ENCODE measurements at regions not wholly inside any gene's neighbourhood (a gene's known extent, or its start where the extent isn't known, plus 50 kb on each side); places are given as distances from the start of the nearest gene placed in this dataset.

GRCh38 chr2:2523461-2524347 lies 192.6 kb upstream of the MYT1L start:
- H3K27ac Mint-ChIP-seq, result no peak overlapping the region
- no peak overlapping the region for H3K4me3 Mint-ChIP-seq
- peaks cover 2% of the 10 kb centered on the region for H3K27me3 Mint-ChIP-seq
- no peaks in the 10 kb centered on the region for H3K9me3 Mint-ChIP-seq
- POLR2A ChIA-PET, result no interaction called here
- H3K36me3 Mint-ChIP-seq (ENCODE audit: low read depth), result no peaks in the 10 kb centered on the region
- CTCF ChIA-PET, result no interaction called here
- DNase-seq, result no peak
- H3K4me1 Mint-ChIP-seq, result no peaks in the 10 kb centered on the region

GRCh38 chr2:2520401-2520811 lies 189.3 kb upstream of the MYT1L start:
- no peaks in the 10 kb centered on the region for H3K4me1 Mint-ChIP-seq
- no peak overlapping the region for H3K4me3 Mint-ChIP-seq
- no peak overlapping the region for H3K27ac Mint-ChIP-seq
- POLR2A ChIA-PET, result no interaction called here
- no peaks in the 10 kb centered on the region for H3K9me3 Mint-ChIP-seq
- H3K27me3 Mint-ChIP-seq, result peaks cover 2% of the 10 kb centered on the region
- CTCF ChIA-PET, result interaction anchor here (0.7 kb wide), 1 partner anchor 14 kb away, joined by 3 read pairs; no protein-coding TSS in a partner anchor
- no peak for DNase-seq
- H3K36me3 Mint-ChIP-seq (ENCODE audit: low read depth), result no peaks in the 10 kb centered on the region

GRCh38 chr2:2519381-2519780 lies 188.3 kb upstream of the MYT1L start:
- DNase-seq, result no peak
- no peaks in the 10 kb centered on the region for H3K4me1 Mint-ChIP-seq
- H3K9me3 Mint-ChIP-seq, result no peaks in the 10 kb centered on the region
- no peak overlapping the region for H3K27ac Mint-ChIP-seq
- H3K36me3 Mint-ChIP-seq (ENCODE audit: low read depth), result no peaks in the 10 kb centered on the region
- POLR2A ChIA-PET, result no interaction called here
- CTCF ChIA-PET, result no interaction called here
- peaks cover 2% of the 10 kb centered on the region for H3K27me3 Mint-ChIP-seq
- H3K4me3 Mint-ChIP-seq, result no peak overlapping the region

GRCh38 chr2:2517399-2517798 lies 186.3 kb upstream of the MYT1L start:
- Mint-ChIP-seq H3K4me1 (no peaks in the 10 kb centered on the region), H3K9me3 (no peaks in the 10 kb centered on the region), H3K36me3 (ENCODE audit: low read depth) (no peaks in the 10 kb centered on the region), H3K27ac (no peak overlapping the region), H3K27me3 (peaks cover 2% of the 10 kb centered on the region), H3K4me3 (no peak overlapping the region)
- no peak for DNase-seq
- POLR2A ChIA-PET, result no interaction called here
- CTCF ChIA-PET, result no interaction called here

- Mint-ChIP-seq H3K9me3 (no peaks in the 10 kb centered on the region), H3K4me3 (no peak overlapping the region), H3K27me3 (no peaks in the 10 kb centered on the region), H3K4me1 (no peaks in the 10 kb centered on the region), H3K36me3 (ENCODE audit: low read depth) (no peaks in the 10 kb centered on the region), H3K27ac (no peak overlapping the region)
- POLR2A ChIA-PET, result no interaction called here
- CTCF ChIA-PET, result no interaction called here
- no peak for DNase-seq
These were observed 185.3 kb upstream of the MYT1L start for GRCh38 chr2:2516386-2516785.

GRCh38 chr2:2512931-2513330 lies 181.9 kb upstream of the MYT1L start:
- Mint-ChIP-seq H3K9me3 (no peaks in the 10 kb centered on the region), H3K27ac (no peak overlapping the region), H3K4me1 (no peaks in the 10 kb centered on the region), H3K4me3 (no peak overlapping the region), H3K36me3 (ENCODE audit: low read depth) (no peaks in the 10 kb centered on the region), H3K27me3 (no peaks in the 10 kb centered on the region)
- CTCF ChIA-PET, result no interaction called here
- DNase-seq, result no peak
- POLR2A ChIA-PET, result no interaction called here

GRCh38 chr2:2507417-2507997 lies 176.4 kb upstream of the MYT1L start:
- no peaks in the 10 kb centered on the region for H3K27me3 Mint-ChIP-seq
- no peaks in the 10 kb centered on the region for H3K4me1 Mint-ChIP-seq
- ChIA-PET POLR2A (no interaction called here), CTCF (no interaction called here)
- no peak for DNase-seq
- H3K36me3 Mint-ChIP-seq (ENCODE audit: low read depth), result no peaks in the 10 kb centered on the region
- H3K4me3 Mint-ChIP-seq, result no peak overlapping the region
- no peaks in the 10 kb centered on the region for H3K9me3 Mint-ChIP-seq
- H3K27ac Mint-ChIP-seq, result no peak overlapping the region

GRCh38 chr2:2506536-2506935 lies 175.5 kb upstream of the MYT1L start:
- H3K9me3 Mint-ChIP-seq, result no peaks in the 10 kb centered on the region
- ChIA-PET CTCF (no interaction called here), POLR2A (no interaction called here)
- no peak overlapping the region for H3K4me3 Mint-ChIP-seq
- DNase-seq, result no peak
- no peaks in the 10 kb centered on the region for H3K4me1 Mint-ChIP-seq
- no peak overlapping the region for H3K27ac Mint-ChIP-seq
- H3K27me3 Mint-ChIP-seq, result no peaks in the 10 kb centered on the region
- H3K36me3 Mint-ChIP-seq (ENCODE audit: low read depth), result no peaks in the 10 kb centered on the region

GRCh38 chr2:2505604-2506003 lies 174.5 kb upstream of the MYT1L start:
- Mint-ChIP-seq H3K9me3 (no peaks in the 10 kb centered on the region), H3K27ac (no peak overlapping the region), H3K27me3 (no peaks in the 10 kb centered on the region), H3K4me1 (no peaks in the 10 kb centered on the region), H3K4me3 (no peak overlapping the region), H3K36me3 (ENCODE audit: low read depth) (no peaks in the 10 kb centered on the region)
- ChIA-PET POLR2A (no interaction called here), CTCF (no interaction called here)
- DNase-seq, result no peak

- H3K4me1 Mint-ChIP-seq, result no peaks in the 10 kb centered on the region
- no peaks in the 10 kb centered on the region for H3K36me3 Mint-ChIP-seq (ENCODE audit: low read depth)
- CTCF ChIA-PET, result interaction anchor here (0.6 kb wide), 1 partner anchor 118 kb away, joined by 3 read pairs; no protein-coding TSS in a partner anchor
- H3K4me3 Mint-ChIP-seq, result no peak overlapping the region
- DNase-seq, result no peak
- no peaks in the 10 kb centered on the region for H3K9me3 Mint-ChIP-seq
- H3K27ac Mint-ChIP-seq, result no peak overlapping the region
- no peaks in the 10 kb centered on the region for H3K27me3 Mint-ChIP-seq
- POLR2A ChIA-PET, result no interaction called here
These were observed 172.9 kb upstream of the MYT1L start for GRCh38 chr2:2503864-2504418.

GRCh38 chr2:2502201-2502549 lies 171.1 kb upstream of the MYT1L start:
- Mint-ChIP-seq H3K27ac (no peak overlapping the region), H3K9me3 (no peaks in the 10 kb centered on the region), H3K27me3 (no peaks in the 10 kb centered on the region), H3K4me1 (no peaks in the 10 kb centered on the region), H3K36me3 (ENCODE audit: low read depth) (no peaks in the 10 kb centered on the region), H3K4me3 (no peak overlapping the region)
- ChIA-PET POLR2A (no interaction called here), CTCF (interaction anchor here (0.6 kb wide), 1 partner anchor 313 kb away, joined by 3 read pairs; no protein-coding TSS in a partner anchor)
- DNase-seq, result no peak

GRCh38 chr2:2501454-2502200 lies 170.6 kb upstream of the MYT1L start:
- POLR2A ChIA-PET, result no interaction called here
- Mint-ChIP-seq H3K4me3 (no peak overlapping the region), H3K27ac (no peak overlapping the region), H3K9me3 (no peaks in the 10 kb centered on the region), H3K36me3 (ENCODE audit: low read depth) (no peaks in the 10 kb centered on the region), H3K4me1 (no peaks in the 10 kb centered on the region), H3K27me3 (no peaks in the 10 kb centered on the region)
- no peak for DNase-seq
- CTCF ChIA-PET, result no interaction called here

GRCh38 chr2:2495606-2496005 lies 164.5 kb upstream of the MYT1L start:
- H3K36me3 Mint-ChIP-seq (ENCODE audit: low read depth), result no peaks in the 10 kb centered on the region
- DNase-seq, result no peak
- CTCF ChIA-PET, result no interaction called here
- no peaks in the 10 kb centered on the region for H3K9me3 Mint-ChIP-seq
- peaks cover 3% of the 10 kb centered on the region for H3K27me3 Mint-ChIP-seq
- H3K4me3 Mint-ChIP-seq, result no peak overlapping the region
- no peaks in the 10 kb centered on the region for H3K4me1 Mint-ChIP-seq
- POLR2A ChIA-PET, result no interaction called here
- no peak overlapping the region for H3K27ac Mint-ChIP-seq

All from activated CD4-positive, alpha-beta T cell treated with anti-CD3 and anti-CD28 coated beads, Interleukin-2, amount 10 ng/mL, durations not matched to agents 7 days and 5 days (primary cell).